ENCODE measurements at regions not wholly inside any gene's neighbourhood (a gene's known extent, or its start where the extent isn't known, plus 50 kb on each side); places are given as distances from the start of the nearest gene placed in this dataset.

DNA sequence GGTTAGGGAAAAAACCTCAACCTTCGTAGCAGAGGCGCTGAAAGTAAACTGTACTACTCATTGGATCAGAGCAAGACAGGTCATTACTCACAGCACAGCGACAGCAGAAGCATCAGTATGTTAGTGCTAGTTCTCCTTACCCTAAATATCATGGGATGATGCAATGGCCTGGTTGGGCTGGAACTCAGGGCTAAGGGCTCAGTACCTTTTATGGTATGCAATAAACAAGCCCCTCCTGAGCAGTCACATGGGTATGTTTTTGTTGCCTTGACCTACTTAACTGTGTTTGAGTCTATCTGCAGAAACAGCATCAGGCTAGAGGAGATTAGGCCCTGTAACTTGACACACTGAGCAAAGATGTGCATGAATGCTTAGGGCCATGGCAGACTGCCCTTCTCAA is 369.4 kb upstream of the IMPG1 start:
- no peak for DNase-seq (ENCODE audit: missing footprints)
- intact Hi-C loops (cut with DNase I) = no loop called here
- ATAC-seq = no peak

DNA sequence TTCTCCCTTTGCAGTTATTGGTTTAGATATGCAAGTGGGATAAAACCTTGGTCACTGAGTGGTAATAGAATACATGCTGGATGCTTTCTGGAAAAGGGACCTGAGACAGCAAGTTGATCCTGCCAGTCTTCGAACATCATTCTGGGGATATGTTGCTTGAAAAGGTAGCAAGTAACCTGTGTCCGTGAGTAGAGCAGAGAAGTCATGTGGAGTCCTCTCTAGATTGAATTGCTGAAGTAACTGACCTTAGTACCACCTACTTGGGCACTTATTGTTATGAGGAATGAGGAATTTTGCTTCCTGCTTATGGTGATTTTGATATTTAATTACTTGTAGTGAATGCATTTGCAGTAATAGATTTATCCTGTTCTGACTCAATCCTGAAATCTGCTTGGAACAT is 367.3 kb upstream of the IMPG1 start:
- DNase-seq (ENCODE audit: missing footprints) = no peak
- intact Hi-C loops (cut with DNase I) = no loop called here
- ATAC-seq = no peak

DNA sequence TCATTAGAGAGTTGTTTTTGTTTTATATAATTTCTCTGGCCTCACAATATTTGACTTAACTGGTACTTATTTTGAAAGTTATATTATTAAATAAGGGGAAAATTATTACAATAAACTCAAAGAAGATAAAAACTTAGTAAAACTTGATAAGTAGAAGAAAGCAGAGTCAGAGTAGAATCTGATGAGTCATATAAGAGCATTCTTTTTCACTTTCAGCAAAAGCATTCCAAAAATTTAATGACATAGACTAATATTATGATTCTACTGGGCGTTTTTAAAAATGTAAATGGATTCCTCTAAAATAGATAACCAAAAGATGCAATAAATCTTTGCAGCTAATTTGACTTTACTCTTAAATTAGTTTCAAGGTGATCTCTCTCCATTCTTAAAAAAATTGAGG is 366.3 kb upstream of the IMPG1 start:
- no peak for DNase-seq (ENCODE audit: missing footprints)
- intact Hi-C loops (cut with DNase I) = no loop called here
- no peak for ATAC-seq

DNA sequence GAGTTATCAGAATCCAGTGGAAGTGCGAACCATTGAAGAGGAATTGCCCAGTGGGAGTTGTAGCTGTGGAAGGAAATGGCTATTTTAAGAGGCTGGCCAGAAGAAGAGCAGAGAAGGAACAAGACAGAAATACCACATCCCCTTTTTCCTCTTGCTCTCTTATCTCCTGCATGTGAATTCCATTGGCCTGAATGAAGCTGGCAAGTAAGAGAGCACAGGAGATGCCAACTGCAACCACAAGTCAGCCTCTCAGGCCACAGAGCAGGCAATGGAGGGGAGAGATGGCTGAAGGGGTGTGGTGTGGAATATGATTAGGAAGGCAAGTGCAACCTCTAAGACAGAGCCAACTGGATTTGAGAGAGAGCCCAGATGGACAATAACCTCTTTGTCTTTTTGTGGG is 362.7 kb upstream of the IMPG1 start:
- ATAC-seq = no peak
- intact Hi-C loops (cut with DNase I) = no loop called here
- DNase-seq (ENCODE audit: missing footprints) = no peak

DNA sequence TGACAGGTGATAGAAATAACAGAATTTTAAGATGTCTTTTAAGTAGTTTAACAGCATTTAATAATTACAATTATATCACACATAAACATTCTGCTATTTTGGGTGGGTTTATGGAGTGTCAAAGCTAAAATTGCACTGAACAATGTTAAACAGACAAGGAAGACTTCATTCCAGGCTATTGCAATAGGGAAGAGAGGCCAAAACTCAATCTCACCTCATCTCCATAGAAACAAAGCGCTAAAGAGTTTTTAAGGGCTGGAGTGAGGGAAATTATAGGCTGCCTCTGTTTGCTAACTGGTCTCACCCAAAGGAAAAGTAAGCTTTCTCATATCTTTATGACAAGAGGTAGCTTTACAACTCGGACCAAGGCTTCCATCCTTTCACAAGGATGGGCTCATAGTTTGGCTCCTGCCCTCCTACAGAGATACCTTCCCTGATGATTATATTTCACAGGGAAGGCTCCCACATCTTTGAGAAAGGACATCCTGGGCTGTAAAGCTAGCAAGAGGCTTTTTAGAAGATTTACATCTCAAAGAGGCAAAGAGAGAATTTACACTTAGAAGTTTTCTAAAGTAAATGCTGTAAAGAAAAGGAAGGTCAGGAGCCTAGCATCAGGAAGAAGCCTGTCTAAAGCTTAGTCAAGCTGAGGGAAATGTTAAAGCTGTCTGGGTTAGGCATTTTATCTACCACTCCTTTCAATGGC is 350.2 kb upstream of the IMPG1 start:
- intact Hi-C loops (cut with DNase I) = no loop called here
- DNase-seq (ENCODE audit: missing footprints) (no peak), ATAC-seq (no peak)

DNA sequence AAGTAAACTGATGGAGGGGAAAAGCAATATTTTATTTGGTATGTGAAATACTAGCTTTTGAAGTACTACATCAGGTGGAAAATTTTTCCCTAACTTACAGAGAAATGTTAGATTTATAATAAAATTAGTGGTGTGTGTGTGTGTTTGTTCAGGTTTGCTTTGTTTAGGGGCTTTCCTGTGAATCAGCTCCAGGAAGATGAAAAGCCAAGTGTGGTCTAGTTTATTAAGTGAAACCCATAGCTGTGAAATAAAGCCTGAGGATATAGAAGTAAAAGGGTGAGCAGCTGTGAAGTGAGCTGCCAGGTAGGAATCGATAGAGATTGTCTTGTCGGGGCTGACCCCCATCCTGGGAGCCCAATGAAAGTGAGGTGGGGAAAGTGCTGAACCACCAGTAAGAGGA is 347.6 kb upstream of the IMPG1 start:
- DNase-seq (ENCODE audit: missing footprints) (no peak), ATAC-seq (no peak)
- intact Hi-C loops (cut with DNase I) = no loop called here

DNA sequence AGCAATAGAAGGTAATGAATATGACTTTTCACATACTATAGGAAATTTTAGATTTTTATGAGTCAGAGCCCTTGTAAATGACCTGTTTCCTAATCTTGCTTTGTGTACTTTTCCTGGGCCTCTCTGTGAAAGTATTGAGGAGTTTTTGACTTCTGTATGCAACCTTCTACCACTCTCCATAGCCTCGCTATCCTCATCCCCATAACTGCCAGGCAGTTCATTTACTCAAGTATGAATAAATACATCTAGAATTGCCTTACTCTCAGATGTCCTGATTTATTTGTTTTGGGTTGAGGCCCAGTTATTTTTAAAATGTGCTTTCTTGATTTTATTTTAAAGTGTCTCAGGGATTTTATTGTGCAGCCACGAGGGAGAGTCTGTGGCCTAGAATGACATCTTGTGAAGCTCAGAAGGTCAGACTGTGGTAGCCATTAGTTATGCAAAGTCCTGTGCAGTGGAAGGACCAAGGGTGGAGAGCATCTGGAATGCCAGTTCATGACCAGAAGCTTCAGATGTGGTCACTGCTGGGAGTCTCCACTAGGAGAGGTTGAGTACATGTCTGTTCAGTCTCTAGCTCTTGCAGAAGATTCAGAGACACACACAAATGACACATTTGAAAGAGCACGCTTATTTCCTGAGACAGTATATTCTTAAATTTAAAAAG is 346.2 kb upstream of the IMPG1 start:
- DNase-seq (ENCODE audit: missing footprints) = no peak
- ATAC-seq = no peak
- intact Hi-C loops (cut with DNase I) = no loop called here

DNA sequence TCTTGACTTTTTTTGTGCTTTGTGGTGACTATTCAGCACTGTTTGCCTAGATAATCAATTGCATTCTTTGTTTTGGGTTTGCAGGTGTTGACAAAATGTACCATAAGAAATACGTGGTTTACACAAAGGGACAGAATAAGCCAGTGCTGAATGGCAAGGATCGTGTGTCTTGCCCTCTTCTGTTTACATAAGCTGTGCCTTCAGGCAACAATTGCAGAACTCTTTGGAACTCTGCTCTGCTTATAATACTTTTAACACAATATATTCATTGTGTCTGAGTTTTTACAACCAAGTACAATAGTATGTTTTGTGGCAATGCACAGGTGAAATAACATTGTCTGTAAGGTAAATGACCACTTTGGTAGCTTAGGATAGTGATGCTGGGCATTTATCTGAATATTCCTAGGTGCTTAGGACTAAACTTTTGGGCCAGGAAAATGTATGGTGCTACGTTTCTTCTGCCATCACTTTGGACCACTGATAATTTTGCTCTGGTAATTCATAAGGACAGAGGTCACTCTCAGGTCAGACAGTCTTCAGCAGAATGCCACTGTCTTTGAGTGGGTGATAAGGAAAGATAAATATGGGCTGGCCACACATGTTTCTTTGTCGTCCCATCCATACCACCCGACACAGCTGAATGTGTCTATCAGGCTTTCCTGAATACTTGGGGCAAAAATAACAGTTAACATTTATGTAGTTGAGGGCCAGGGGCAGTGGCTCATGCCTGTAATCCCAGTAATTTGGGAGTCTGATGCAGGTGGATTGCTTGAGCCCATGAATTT is 344.6 kb upstream of the IMPG1 start:
- intact Hi-C loops (cut with DNase I) = no loop called here
- ATAC-seq (no peak), DNase-seq (ENCODE audit: missing footprints) (no peak)

DNA sequence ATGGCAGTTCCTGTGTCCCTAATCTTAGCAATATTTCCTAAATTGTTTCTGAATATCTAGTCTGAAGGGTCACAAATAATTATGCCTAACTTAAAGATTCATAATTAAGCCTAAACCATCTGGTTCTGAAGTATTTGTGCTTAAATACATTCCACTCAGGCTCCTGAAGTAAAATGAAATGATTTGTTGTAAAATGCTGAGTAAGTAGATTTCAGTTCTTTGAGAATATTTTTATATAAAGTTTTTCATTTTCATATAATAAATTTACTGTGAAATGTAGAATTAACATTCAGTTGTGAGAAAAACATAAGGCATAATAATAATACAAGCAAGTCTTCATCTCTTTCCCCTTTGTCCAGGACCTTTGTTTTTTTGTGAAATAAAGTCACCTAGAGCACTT is 330.6 kb upstream of the IMPG1 start:
- intact Hi-C loops (cut with DNase I) = no loop called here
- ATAC-seq (no peak), DNase-seq (ENCODE audit: missing footprints) (no peak)

DNA sequence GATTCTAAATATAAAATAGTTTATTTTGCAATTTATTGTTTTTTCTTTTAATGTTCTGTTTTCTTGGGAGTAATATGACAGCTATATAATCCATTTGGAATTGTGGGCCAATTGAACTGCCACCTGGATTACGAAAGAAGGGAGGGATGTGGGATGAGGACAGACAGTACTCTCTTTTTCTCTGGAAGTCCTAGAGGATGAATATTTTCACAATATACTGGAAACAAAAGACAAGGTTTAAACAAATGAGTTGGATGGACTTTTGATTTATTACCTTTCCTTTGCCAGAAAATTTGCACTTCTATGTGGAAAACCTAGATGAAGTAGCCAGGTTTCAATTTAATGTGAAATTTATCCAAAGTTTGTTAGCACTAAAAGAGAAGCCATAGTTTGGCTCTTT is 325.5 kb upstream of the IMPG1 start:
- no peak for ATAC-seq
- intact Hi-C loops (cut with DNase I) = no loop called here
- DNase-seq (ENCODE audit: missing footprints) = no peak

DNA sequence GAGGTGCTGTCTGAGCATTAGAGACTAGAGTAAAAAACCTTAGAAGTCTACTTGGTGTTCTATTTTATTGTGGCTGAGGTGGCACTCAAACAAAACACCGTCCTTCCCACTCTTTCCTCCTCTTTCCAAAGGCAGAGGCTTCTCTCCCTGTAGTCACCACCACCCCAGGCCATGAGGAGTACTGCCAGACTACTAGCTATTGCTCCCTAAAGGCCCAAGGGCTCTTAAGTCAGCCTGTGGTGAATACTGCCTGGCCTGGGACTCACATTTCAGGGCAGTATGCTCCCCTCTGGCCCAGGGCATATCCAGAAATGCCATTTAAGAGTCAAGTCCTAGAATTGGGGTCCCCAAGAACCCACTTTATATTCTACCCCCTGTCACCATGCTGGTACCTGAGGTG is 309.7 kb upstream of the IMPG1 start:
- intact Hi-C loops (cut with DNase I) = no loop called here
- DNase-seq (ENCODE audit: missing footprints) (no peak), ATAC-seq (no peak)

DNA sequence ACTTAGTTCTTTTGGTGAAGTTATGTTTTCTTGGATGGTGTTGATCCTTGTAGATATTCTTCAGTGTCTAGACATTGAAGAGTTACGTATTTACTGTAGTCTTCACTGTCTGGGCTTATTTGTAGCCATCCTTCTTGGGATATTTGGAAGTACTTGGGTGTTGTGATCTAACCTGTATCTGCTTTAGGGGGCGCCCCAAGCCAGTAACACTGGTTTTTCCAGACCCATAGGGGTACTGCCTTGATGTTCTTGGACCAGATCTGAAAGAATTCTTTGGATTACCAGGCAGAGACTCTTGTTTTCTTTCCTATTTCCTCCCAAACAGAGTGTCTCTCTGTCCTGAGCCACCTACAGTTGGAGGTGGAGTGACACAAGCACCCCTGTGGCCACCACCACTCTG is 309.1 kb upstream of the IMPG1 start:
- DNase-seq (ENCODE audit: missing footprints) = no peak
- intact Hi-C loops (cut with DNase I) = no loop called here
- no peak for ATAC-seq

DNA sequence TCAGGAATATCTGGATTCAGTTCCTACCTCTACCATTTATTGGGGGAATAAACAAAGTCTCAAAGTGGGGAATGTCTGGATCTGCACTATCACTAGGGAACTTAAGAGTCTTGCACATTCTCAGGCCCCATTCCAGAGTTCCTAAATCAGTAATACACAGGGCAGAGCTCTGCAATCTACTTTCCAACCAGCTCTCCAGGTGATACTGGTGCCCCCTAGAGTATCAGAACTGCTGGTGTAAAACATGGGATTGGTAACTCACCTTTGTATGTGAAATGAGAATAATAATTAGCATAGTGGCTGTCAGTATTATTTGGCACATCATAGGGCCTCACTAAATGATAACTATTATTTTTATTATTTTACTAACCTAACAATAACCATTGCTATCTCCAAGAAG is 278.8 kb upstream of the IMPG1 start:
- intact Hi-C loops (cut with DNase I) = loop anchor here (2.0 kb wide), 1 partner anchor 416 kb away; no protein-coding TSS in a partner anchor
- ATAC-seq = no peak
- DNase-seq (ENCODE audit: missing footprints) = no peak

DNA sequence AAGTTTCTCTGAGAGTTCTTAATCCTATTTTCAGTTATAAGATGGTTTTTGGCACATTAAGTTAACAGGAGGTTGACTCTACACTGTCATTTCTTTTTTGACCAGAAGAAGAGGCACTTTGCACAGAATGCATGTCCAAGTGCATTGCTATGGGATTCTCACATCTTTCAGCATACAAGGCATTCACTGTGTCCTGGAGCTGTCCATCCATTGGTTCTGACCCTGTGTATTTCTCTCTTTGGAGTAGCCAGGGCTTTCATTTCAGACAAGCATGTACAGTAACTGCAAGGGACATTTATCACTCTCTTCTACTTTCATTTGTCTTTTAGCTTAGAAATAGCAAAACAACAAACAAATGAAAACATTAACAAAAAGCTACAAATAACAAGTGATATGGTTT is 275.1 kb upstream of the IMPG1 start:
- ATAC-seq (no peak), DNase-seq (ENCODE audit: missing footprints) (no peak)
- intact Hi-C loops (cut with DNase I) = no loop called here

DNA sequence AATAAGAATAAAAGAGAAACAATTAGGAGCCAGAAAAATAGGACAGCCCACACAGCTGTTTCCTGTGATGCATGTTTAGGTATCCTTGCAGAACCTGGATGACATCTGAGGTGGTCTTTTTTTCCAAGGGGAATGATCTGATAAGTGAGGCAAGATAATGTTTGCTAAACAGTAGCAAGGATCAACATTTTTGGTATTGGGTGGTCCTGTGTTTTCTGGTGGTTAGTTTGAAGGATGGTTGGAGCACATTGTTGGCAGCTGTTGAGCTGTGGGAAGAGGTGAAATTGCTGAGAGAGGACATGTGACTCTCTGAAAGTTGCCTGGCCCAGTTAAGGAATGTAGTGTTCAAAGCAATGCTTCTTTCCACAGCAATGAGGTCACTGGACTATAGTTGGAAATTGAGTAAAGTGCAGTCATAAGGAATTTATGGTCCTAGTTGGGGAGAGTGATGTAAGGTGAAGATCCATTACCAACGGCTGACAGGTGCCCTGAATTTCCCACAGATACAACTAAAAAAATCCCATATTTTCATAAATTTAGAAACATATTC is 270.2 kb upstream of the IMPG1 start:
- intact Hi-C loops (cut with DNase I) = no loop called here
- ATAC-seq (no peak), DNase-seq (ENCODE audit: missing footprints) (no peak)

DNA sequence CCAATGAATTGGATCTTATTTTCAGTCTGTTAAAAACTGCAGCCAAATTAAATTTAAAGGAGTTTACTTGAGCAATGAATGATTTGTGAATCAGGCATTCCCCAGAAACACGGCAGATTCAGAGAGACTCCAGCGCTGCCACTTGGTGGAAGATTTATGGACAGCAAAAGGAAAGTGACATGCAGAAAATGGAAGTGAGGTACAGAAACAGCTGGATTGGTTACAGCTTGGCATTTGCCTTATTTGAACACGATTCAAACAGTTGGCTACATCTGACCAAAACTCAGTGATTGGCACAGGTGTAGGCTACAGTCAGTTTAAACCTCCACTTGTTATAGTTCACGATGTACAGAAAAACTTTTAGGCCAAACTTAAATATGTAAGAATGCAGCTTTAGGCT is 257.6 kb upstream of the IMPG1 start:
- ATAC-seq (no peak), DNase-seq (ENCODE audit: missing footprints) (no peak)
- intact Hi-C loops (cut with DNase I) = no loop called here

DNA sequence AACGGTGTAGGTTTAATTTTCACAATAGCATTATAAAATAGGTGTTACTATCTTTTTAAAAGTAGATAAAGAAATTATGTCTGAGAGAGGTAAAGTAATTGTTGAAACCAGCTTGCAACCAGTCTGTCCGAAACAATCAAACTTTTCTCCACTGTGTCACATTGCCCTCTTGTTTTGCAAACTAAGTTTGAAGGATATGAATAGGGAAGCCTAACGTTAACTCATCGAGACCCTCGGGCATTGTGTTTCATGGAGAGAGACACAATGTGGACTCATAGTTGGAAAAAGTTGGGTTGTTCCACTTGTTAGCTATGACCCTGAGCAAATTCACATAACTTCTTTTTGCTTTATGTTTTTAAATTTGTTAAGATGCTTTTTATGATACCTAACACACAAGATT is 254.4 kb upstream of the IMPG1 start:
- intact Hi-C loops (cut with DNase I) = no loop called here
- DNase-seq (ENCODE audit: missing footprints) = no peak
- no peak for ATAC-seq

Data from Right ventricle myocardium inferior (tissue), 1 donor.